SK-N-SH treated with all-trans-retinoic acid at 6 μM for 48 hours (cell line): ENCODE measurements at regions not wholly inside any gene's neighbourhood (a gene's known extent, or its start where the extent isn't known, plus 50 kb on each side); places are given as distances from the start of the nearest gene placed in this dataset.

ENCODE experiments used
- ATAC-seq: fragments of 200-7000 bp; cut with Tn5 transposase; 3 replicates; pipeline ENCODE4 v1.9.1; 2020; ENCODE audit warnings: mild to moderate bottlenecking, moderate library complexity
- ARNTL ChIP-seq: fragments of 450-650 bp; formaldehyde crosslinking; IDR thresholded peaks from 2 replicates; pipeline ENCODE4 v1.5.0; 2020; ENCODE audit warnings: low read depth, mild to moderate bottlenecking, moderate library complexity, borderline replicate concordance
- BACH2 ChIP-seq: fragments of 250-450 bp; sonication (Bioruptor Pico); IDR thresholded peaks from 2 replicates; pipeline ENCODE4 v1.9.0; 2021; ENCODE audit warnings: mild to moderate bottlenecking, borderline replicate concordance
- CREB5 ChIP-seq: fragments of 250-450 bp; sonication (Bioruptor Pico); IDR thresholded peaks from 2 replicates; pipeline ENCODE4 v1.5.1; 2020; ENCODE audit warnings: low read depth, mild to moderate bottlenecking, moderate library complexity
- CSDC2 ChIP-seq: fragments of 250-450 bp; sonication (Bioruptor Pico); IDR thresholded peaks from 2 replicates; pipeline ENCODE4 v1.5.0; 2020; ENCODE audit warnings: mild to moderate bottlenecking, moderate library complexity
- CSRNP3 ChIP-seq: fragments of 250-450 bp; sonication (Bioruptor Pico); IDR thresholded peaks from 2 replicates; pipeline ENCODE4 v1.5.1; 2021; ENCODE audit warnings: mild to moderate bottlenecking, moderate library complexity
- ESRRG ChIP-seq: fragments of 250-450 bp; sonication (Bioruptor Pico); IDR thresholded peaks from 2 replicates; pipeline ENCODE4 v1.6.1; 2021; ENCODE audit warnings: mild to moderate bottlenecking
- GLIS3 ChIP-seq: fragments of 250-450 bp; sonication (Bioruptor Pico); IDR thresholded peaks from 2 replicates; pipeline ENCODE4 v1.5.0; 2020; ENCODE audit warnings: mild to moderate bottlenecking, moderate library complexity
- ISL1 ChIP-seq: fragments of 250-450 bp; sonication (Bioruptor Pico); IDR thresholded peaks from 2 replicates; pipeline ENCODE4 v2.1.2; 2022; ENCODE audit warnings: mild to moderate bottlenecking, moderate library complexity
- OSR1 ChIP-seq: fragments of 250-450 bp; sonication (Bioruptor Pico); IDR thresholded peaks from 2 replicates; pipeline ENCODE4 v1.8.0; 2022; ENCODE audit warnings: moderate library complexity, mild to moderate bottlenecking, inconsistent platforms
- PATZ1 ChIP-seq: fragments of 250-450 bp; sonication (Bioruptor Pico); IDR thresholded peaks from 2 replicates; pipeline ENCODE4 v1.8.0; 2020; ENCODE audit warnings: mild to moderate bottlenecking, moderate library complexity, borderline replicate concordance
- POU6F1 ChIP-seq: fragments of 250-450 bp; sonication (Bioruptor Pico); IDR thresholded peaks from 2 replicates; pipeline ENCODE4 v1.8.0; 2021; ENCODE audit warnings: low read depth, mild to moderate bottlenecking, moderate library complexity, borderline replicate concordance
- PPARA ChIP-seq: fragments of 250-450 bp; sonication (Bioruptor Pico); IDR thresholded peaks from 2 replicates; pipeline ENCODE4 v1.5.0; 2020; ENCODE audit warnings: mild to moderate bottlenecking, borderline replicate concordance
- RARB ChIP-seq: fragments of 250-450 bp; sonication (Bioruptor Pico); IDR thresholded peaks from 2 replicates; pipeline ENCODE4 v1.8.0; 2021; ENCODE audit warnings: mild to moderate bottlenecking, moderate library complexity
- SNAI2 ChIP-seq: fragments of 250-450 bp; sonication (Bioruptor Pico); IDR thresholded peaks from 2 replicates; pipeline ENCODE4 v1.5.0; 2020; ENCODE audit warnings: mild to moderate bottlenecking, moderate library complexity
- TSHZ2 ChIP-seq: fragments of 250-450 bp; sonication (Bioruptor Pico); IDR thresholded peaks from 2 replicates; pipeline ENCODE4 v1.5.0; 2020; ENCODE audit warnings: mild to moderate bottlenecking, moderate library complexity
- ZC3H10 ChIP-seq: fragments of 250-450 bp; sonication (Bioruptor Pico); IDR thresholded peaks from 2 replicates; pipeline ENCODE4 v1.5.1; 2021; ENCODE audit warnings: mild to moderate bottlenecking, moderate library complexity
- ZFP3 ChIP-seq: fragments of 250-450 bp; sonication (Bioruptor Pico); IDR thresholded peaks from 2 replicates; pipeline ENCODE4 v1.5.0; 2020; ENCODE audit warnings: mild to moderate bottlenecking, moderate library complexity
- ZFP30 ChIP-seq: fragments of 450-650 bp; formaldehyde crosslinking; IDR thresholded peaks from 2 replicates; pipeline ENCODE4 v1.5.0; 2022; ENCODE audit warnings: mild to moderate bottlenecking, moderate library complexity
- ZNF565 ChIP-seq: fragments of 450-650 bp; formaldehyde crosslinking; conservative IDR thresholded peaks from 2 replicates; pipeline ENCODE4 v1.5.0; 2020; ENCODE audit warnings: low read depth, mild to moderate bottlenecking, moderate library complexity
- ZNF70 ChIP-seq: fragments of 450-650 bp; formaldehyde crosslinking; IDR thresholded peaks from 2 replicates; pipeline ENCODE4 v1.5.0; 2020; ENCODE audit warnings: mild to moderate bottlenecking, moderate library complexity
- ZNF8 ChIP-seq: fragments of 450-650 bp; formaldehyde crosslinking; IDR thresholded peaks from 2 replicates; pipeline ENCODE4 v1.5.0; 2020; ENCODE audit warnings: mild to moderate bottlenecking, moderate library complexity

- no peak for ATAC-seq
- TF ChIP-seq ARNTL (CRISPR knock-in tag) (no peak), ZNF70 (no peak), CSDC2 (no peak), ZFP3 (CRISPR knock-in tag) (no peak), ZNF8 (CRISPR knock-in tag) (no peak), POU6F1 (CRISPR knock-in tag) (no peak), TSHZ2 (no peak)
These were observed 622.6 kb downstream of the CCDC171 start for GRCh38 chr9:16175461-16175860.

- ATAC-seq: no peak
- TF ChIP-seq ISL1 (CRISPR knock-in tag) (0 out of 2 replicates have a peak, but pooled peaks have one; percentile 13), SNAI2 (no peak), ZC3H10 (CRISPR knock-in tag) (no peak), ZFP30 (no peak)
These were observed 625.5 kb downstream of the CCDC171 start for GRCh38 chr9:16178294-16178693.

GRCh38 chr9:16179566-16179965 is 626.7 kb downstream of the CCDC171 start:
- TF ChIP-seq GLIS3 (CRISPR knock-in tag) (no peak), OSR1 (CRISPR knock-in tag) (no peak), BACH2 (CRISPR knock-in tag) (no peak), CSRNP3 (no peak), ARNTL (CRISPR knock-in tag) (no peak), POU6F1 (CRISPR knock-in tag) (no peak), PPARA (CRISPR knock-in tag) (no peak), ZNF70 (no peak), ZFP3 (CRISPR knock-in tag) (no peak), ESRRG (CRISPR knock-in tag) (no peak), CREB5 (CRISPR knock-in tag) (no peak), ZC3H10 (CRISPR knock-in tag) (no peak), SNAI2 (no peak), TSHZ2 (no peak), ISL1 (CRISPR knock-in tag) (no peak), CSDC2 (no peak), ZNF565 (CRISPR knock-in tag) (no peak), RARB (CRISPR knock-in tag) (no peak), ZFP30 (no peak), PATZ1 (CRISPR knock-in tag) (no peak)
- ATAC-seq: no peak
